GM12878 (cell line): ENCODE measurements at regions not wholly inside any gene's neighbourhood (a gene's known extent, or its start where the extent isn't known, plus 50 kb on each side); places are given as distances from the start of the nearest gene placed in this dataset.

Experiments
- ATAC-seq: fragments of 200-7000 bp; cut with Tn5 transposase; 3 replicates; pipeline ENCODE4 v1.9.1; 2020; ENCODE audit warnings: mild to moderate bottlenecking, moderate library complexity
- BruUV-seq: library from RNA; stranded (reverse); fragments of 400-500 nt; replicated peaks from 2 replicates; lab custom pipeline; 2021; lab: Mats Ljungman, UMichigan
- CTCF ChIA-PET: fragments of 300-600 bp; sonication (Branson Sonifier 250); formaldehyde crosslinking; extraction: SDS; loops from one replicate; lab custom pipeline; 2021; ENCODE audit warnings: inconsistent platforms; lab: Yijun Ruan, JAX
- POLR2A ChIA-PET: fragments of 350-600 bp; formaldehyde crosslinking; extraction: SDS; loops from one replicate; lab custom pipeline; 2021; ENCODE audit warnings: inconsistent platforms; lab: Charles Lee
- RAD21 ChIA-PET: fragments of 300-600 bp; sonication (Branson Sonifier 250); formaldehyde crosslinking; loops from one replicate; lab custom pipeline; 2023; ENCODE audit warnings: antibody characterized with exemption; ENCODE audit not compliant: unreplicated experiment; lab: Charles Lee
- SMC1A ChIA-PET: fragments of 300-600 bp; sonication (Branson Sonifier 250); formaldehyde crosslinking; loops from one replicate; lab custom pipeline; 2023; ENCODE audit not compliant: unreplicated experiment, uncharacterized antibody; lab: Charles Lee
- DNase-seq: peaks from one replicate; pipeline ENCODE4 v3.0.0-alpha.2; 2011; ENCODE audit warnings: low read depth, low spot score
- FAIRE-seq: peaks from 3 replicates; lab custom pipeline; 2011; peaks lifted over from hg19 to GRCh38; lab: Jason Lieb, UNC
- H2AFZ ChIP-seq: 2 replicates; pipeline ENCODE4 v1.6.0; 2011; ENCODE audit warnings: low read depth, low read length, control low read depth; ENCODE audit not compliant: control insufficient read depth
- H3K27ac ChIP-seq: 2 replicates; pipeline ENCODE4 v1.5.1; 2011; ENCODE audit warnings: control low read depth; ENCODE audit not compliant: control insufficient read depth, insufficient read depth
- H3K27me3 ChIP-seq, 2 experiments: replicated peaks in 1 of 2; 2 replicates each; pipeline versions ENCODE4 v1.6.0 to v1.6.1; 2011; ENCODE audit warnings: low read length in 1 of 2; ENCODE audit not compliant: control insufficient read depth in 2 of 2, insufficient read depth in 2 of 2
- H3K36me3 ChIP-seq, 2 experiments: 2 replicates each; pipeline ENCODE4 v1.5.1; 2011; ENCODE audit warnings: low read length in 1 of 2; ENCODE audit not compliant: control insufficient read depth in 2 of 2, insufficient read depth in 2 of 2
- H3K4me1 ChIP-seq: 2 replicates; pipeline ENCODE4 v1.6.1; 2011; ENCODE audit warnings: mild to moderate bottlenecking, low read length, moderate library complexity, mixed read lengths; ENCODE audit not compliant: control insufficient read depth, insufficient read depth
- H3K4me2 ChIP-seq: 2 replicates; pipeline ENCODE4 v1.6.0; 2011; ENCODE audit warnings: control low read depth; ENCODE audit not compliant: control insufficient read depth, insufficient read depth
- H3K4me3 ChIP-seq: fragments of 200-600 bp; sonication (generic); 2 replicates; pipeline ENCODE4 v1.5.1; 2016
- H3K79me2 ChIP-seq: 2 replicates; pipeline ENCODE4 v1.6.0; 2011; ENCODE audit warnings: low read length; ENCODE audit not compliant: control insufficient read depth, insufficient read depth
- H3K9ac ChIP-seq: 2 replicates; pipeline ENCODE4 v1.8.0; 2011; ENCODE audit warnings: low read length, control low read depth, mixed read lengths; ENCODE audit not compliant: control insufficient read depth, insufficient read depth
- H3K9me3 ChIP-seq: replicated peaks from 3 replicates; pipeline ENCODE4 v1.5.1; 2011; ENCODE audit warnings: mild to moderate bottlenecking, low read length; ENCODE audit not compliant: control insufficient read depth, insufficient read depth
- H4K20me1 ChIP-seq: 2 replicates; pipeline ENCODE4 v1.6.0; 2011; ENCODE audit not compliant: control insufficient read depth, insufficient read depth
- FOS ChIP-seq: IDR thresholded peaks from 3 replicates; pipeline ENCODE4 v1.6.1; 2011; ENCODE audit warnings: borderline replicate concordance; ENCODE audit not compliant: insufficient read length; ENCODE audit errors: extremely low read depth
- RCOR1 ChIP-seq: conservative IDR thresholded peaks from 2 replicates; pipeline ENCODE4 v1.6.1; 2012; ENCODE audit warnings: low read depth, low read length, improper control_type of control experiment
- RELA ChIP-seq: fragments of 450-650 bp; IDR thresholded peaks from 2 replicates; pipeline ENCODE4 v1.8.0; 2014; ENCODE audit warnings: borderline replicate concordance; ENCODE audit not compliant: partially characterized antibody
- RUNX3 ChIP-seq: IDR thresholded peaks from 2 replicates; pipeline ENCODE4 v1.6.1; 2012; ENCODE audit warnings: low read length, inconsistent platforms
- ZNF217 ChIP-seq: fragments of 450-650 bp; IDR thresholded peaks from 2 replicates; pipeline ENCODE4 v1.6.1; 2017; ENCODE audit warnings: antibody characterized with exemption, mild to moderate bottlenecking
- WGBS: methylation state at CpG from one replicate; pipeline ENCODE4 v1.1.6; 2016; ENCODE audit warnings: low lambda C conversion rate; ENCODE audit not compliant: insufficient replicate concordance, insufficient coverage; ENCODE audit errors: missing lambda C conversion rate; 5-methylcytosine and 5-hydroxymethylcytosine counted together
- in situ Hi-C: fragments of 300-500 bp; cut with MboI; formaldehyde crosslinking; loops from 9 replicates; pipeline ENCODE4 v1.14.3; 2018; ENCODE audit warnings: mixed read lengths
- intact Hi-C: fragments of 100-400 bp; cut with micrococcal nuclease; formaldehyde crosslinking; loops from one replicate; pipeline ENCODE4 v1.14.2; 2022; ENCODE audit not compliant: unreplicated experiment
- TF ChIP-seq, protein P1 (sequence below): fragments of 450-650 bp; IDR thresholded peaks from 2 replicates; pipeline ENCODE4 v1.6.1; 2018; ENCODE audit warnings: borderline replicate concordance, mild to moderate bottlenecking; ENCODE audit not compliant: partially characterized antibody

GRCh38 chr5:124131466-124131865 is 615.0 kb downstream of the ZNF608 start:
- 50% methylated on average over 2 of the region's 2 CpGs for WGBS
- H3K4me3 ChIP-seq, result no peak overlapping the region
- no peak overlapping the region for H3K4me2 ChIP-seq
- no peak overlapping the region for H3K9ac ChIP-seq
- TF ChIP-seq FOS, result no peak
- ChIA-PET POLR2A (interaction anchor here (0.6 kb wide), 1 partner anchor 965 kb away, joined by 3 read pairs; no protein-coding TSS in a partner anchor), CTCF (no interaction called here), SMC1A (no interaction called here), RAD21 (no interaction called here)
- H3K36me3 ChIP-seq, result no peaks in the 10 kb centered on the region
- no peak for FAIRE-seq
- no peaks in the 10 kb centered on the region for H3K9me3 ChIP-seq
- H3K4me1 ChIP-seq, result no peaks in the 10 kb centered on the region
- DNase-seq, result no peak
- H3K27ac ChIP-seq, result no peak overlapping the region
- no peak for ATAC-seq
- H3K27me3 ChIP-seq, result no peaks in the 10 kb centered on the region
- no peak overlapping the region for H2AFZ ChIP-seq
- in situ Hi-C loops (no loop called here), intact Hi-C loops (no loop called here)
- H3K79me2 ChIP-seq, result no peaks in the 10 kb centered on the region
- H4K20me1 ChIP-seq, result no peaks in the 10 kb centered on the region
- no TSS peak for BruUV-seq

DNA sequence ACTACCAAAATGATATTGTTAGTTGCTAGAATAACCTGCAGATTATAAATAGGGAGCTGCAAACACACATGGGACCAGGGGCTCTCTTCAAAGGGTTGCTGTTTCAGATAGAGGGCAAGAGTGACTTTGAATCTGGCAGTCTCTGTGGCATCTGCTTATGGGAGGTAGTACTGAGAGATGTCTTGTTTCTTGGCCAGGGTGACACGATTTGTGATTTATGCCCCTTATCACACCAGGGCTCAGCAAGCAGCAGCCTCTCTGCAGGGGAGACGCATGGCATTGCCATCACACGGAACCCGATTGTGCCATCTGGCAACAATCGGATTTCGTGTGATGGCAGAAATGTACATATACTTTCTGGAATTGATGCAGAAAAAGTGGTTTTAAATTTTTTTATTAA is 615.6 kb downstream of the ZNF608 start:
- intact Hi-C loops (no loop called here), in situ Hi-C loops (no loop called here)
- H3K4me2 ChIP-seq, result no peak overlapping the region
- DNase-seq (no peak), FAIRE-seq (no peak), ATAC-seq (no peak)
- TF ChIP-seq, protein P1, sequence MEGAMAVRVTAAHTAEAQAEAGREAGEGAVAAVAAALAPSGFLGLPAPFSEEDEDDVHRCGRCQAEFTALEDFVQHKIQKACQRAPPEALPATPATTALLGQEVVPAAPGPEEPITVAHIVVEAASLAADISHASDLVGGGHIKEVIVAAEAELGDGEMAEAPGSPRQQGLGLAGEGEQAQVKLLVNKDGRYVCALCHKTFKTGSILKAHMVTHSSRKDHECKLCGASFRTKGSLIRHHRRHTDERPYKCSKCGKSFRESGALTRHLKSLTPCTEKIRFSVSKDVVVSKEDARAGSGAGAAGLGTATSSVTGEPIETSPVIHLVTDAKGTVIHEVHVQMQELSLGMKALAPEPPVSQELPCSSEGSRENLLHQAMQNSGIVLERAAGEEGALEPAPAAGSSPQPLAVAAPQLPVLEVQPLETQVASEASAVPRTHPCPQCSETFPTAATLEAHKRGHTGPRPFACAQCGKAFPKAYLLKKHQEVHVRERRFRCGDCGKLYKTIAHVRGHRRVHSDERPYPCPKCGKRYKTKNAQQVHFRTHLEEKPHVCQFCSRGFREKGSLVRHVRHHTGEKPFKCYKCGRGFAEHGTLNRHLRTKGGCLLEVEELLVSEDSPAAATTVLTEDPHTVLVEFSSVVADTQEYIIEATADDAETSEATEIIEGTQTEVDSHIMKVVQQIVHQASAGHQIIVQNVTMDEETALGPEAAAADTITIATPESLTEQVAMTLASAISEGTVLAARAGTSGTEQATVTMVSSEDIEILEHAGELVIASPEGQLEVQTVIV, result no peak
- TF ChIP-seq RUNX3, result no peak
- no peak for TF ChIP-seq RELA
- no peak for TF ChIP-seq ZNF217
- TF ChIP-seq RCOR1, result no peak
- H3K79me2 ChIP-seq, result no peaks in the 10 kb centered on the region
- H3K4me3 ChIP-seq, result no peak overlapping the region
- H2AFZ ChIP-seq, result no peak overlapping the region
- SMC1A ChIA-PET, result no interaction called here
- no TSS peak for BruUV-seq
- no peaks in the 10 kb centered on the region for H3K9me3 ChIP-seq
- no peaks in the 10 kb centered on the region for H3K36me3 ChIP-seq
- CTCF ChIA-PET, result no interaction called here
- RAD21 ChIA-PET, result no interaction called here
- no peak overlapping the region for H3K27ac ChIP-seq
- WGBS, result 70% methylated on average over 6 of the region's 6 CpGs
- H3K4me1 ChIP-seq, result no peaks in the 10 kb centered on the region
- no peak overlapping the region for H3K9ac ChIP-seq
- no peaks in the 10 kb centered on the region for H4K20me1 ChIP-seq
- POLR2A ChIA-PET, result no interaction called here
- no peaks in the 10 kb centered on the region for H3K27me3 ChIP-seq
